WTC11 (cell line): ENCODE measurements at regions not wholly inside any gene's neighbourhood (a gene's known extent, or its start where the extent isn't known, plus 50 kb on each side); places are given as distances from the start of the nearest gene placed in this dataset.

Source experiments
- ATF2 ChIP-seq: sonication (generic); formaldehyde crosslinking; IDR thresholded peaks from 2 replicates; pipeline ENCODE4 v1.8.1; 2022; ENCODE audit warnings: low read depth, missing genetic modification reagents, borderline replicate concordance
- E2F4 ChIP-seq: sonication (generic); formaldehyde crosslinking; IDR thresholded peaks from 2 replicates; pipeline ENCODE4 v1.8.1; 2022; ENCODE audit warnings: low read depth, mild to moderate bottlenecking, moderate library complexity, missing genetic modification reagents, borderline replicate concordance
- ELF4 ChIP-seq: sonication (generic); formaldehyde crosslinking; IDR thresholded peaks from 2 replicates; pipeline ENCODE4 v1.8.1; 2022; ENCODE audit warnings: low read depth, mild to moderate bottlenecking, moderate library complexity, missing genetic modification reagents
- FOXP1 ChIP-seq: sonication (generic); formaldehyde crosslinking; IDR thresholded peaks from 2 replicates; pipeline ENCODE4 v1.8.0; 2022; ENCODE audit warnings: missing genetic modification reagents, mild to moderate bottlenecking, moderate library complexity, borderline replicate concordance
- MAX ChIP-seq: sonication (generic); formaldehyde crosslinking; IDR thresholded peaks from 2 replicates; pipeline ENCODE4 v1.8.0; 2022; ENCODE audit warnings: mild to moderate bottlenecking, missing genetic modification reagents
- SP1 ChIP-seq: sonication (generic); formaldehyde crosslinking; conservative IDR thresholded peaks from 2 replicates; pipeline ENCODE4 v1.8.1; 2022; ENCODE audit warnings: missing genetic modification reagents
- TF ChIP-seq, protein P1 (sequence below): fragments of 200-600 bp; IDR thresholded peaks from 2 replicates; pipeline ENCODE4 v1.8.0; 2022; ENCODE audit warnings: antibody characterized with exemption
- TF ChIP-seq, protein P2 (sequence below): sonication (generic); formaldehyde crosslinking; conservative IDR thresholded peaks from 2 replicates; pipeline ENCODE4 v1.8.1; 2022; ENCODE audit warnings: mild to moderate bottlenecking, missing genetic modification reagents
- TF ChIP-seq, protein P3 (sequence below): sonication (generic); formaldehyde crosslinking; IDR thresholded peaks from 2 replicates; pipeline ENCODE4 v1.8.0; 2023; ENCODE audit warnings: missing genetic modification reagents
- TF ChIP-seq, protein P4 (sequence below): sonication (generic); formaldehyde crosslinking; IDR thresholded peaks from 2 replicates; pipeline ENCODE4 v1.8.0; 2022; ENCODE audit warnings: missing genetic modification reagents
- TF ChIP-seq, protein P5 (sequence below): sonication (generic); formaldehyde crosslinking; IDR thresholded peaks from 2 replicates; pipeline ENCODE4 v1.8.1; 2022; ENCODE audit warnings: mild to moderate bottlenecking, moderate library complexity, missing genetic modification reagents

GRCh38 chr1:30328401-30329262, 394.8 kb downstream of the MATN1 start:
- TF ChIP-seq, protein P1, sequence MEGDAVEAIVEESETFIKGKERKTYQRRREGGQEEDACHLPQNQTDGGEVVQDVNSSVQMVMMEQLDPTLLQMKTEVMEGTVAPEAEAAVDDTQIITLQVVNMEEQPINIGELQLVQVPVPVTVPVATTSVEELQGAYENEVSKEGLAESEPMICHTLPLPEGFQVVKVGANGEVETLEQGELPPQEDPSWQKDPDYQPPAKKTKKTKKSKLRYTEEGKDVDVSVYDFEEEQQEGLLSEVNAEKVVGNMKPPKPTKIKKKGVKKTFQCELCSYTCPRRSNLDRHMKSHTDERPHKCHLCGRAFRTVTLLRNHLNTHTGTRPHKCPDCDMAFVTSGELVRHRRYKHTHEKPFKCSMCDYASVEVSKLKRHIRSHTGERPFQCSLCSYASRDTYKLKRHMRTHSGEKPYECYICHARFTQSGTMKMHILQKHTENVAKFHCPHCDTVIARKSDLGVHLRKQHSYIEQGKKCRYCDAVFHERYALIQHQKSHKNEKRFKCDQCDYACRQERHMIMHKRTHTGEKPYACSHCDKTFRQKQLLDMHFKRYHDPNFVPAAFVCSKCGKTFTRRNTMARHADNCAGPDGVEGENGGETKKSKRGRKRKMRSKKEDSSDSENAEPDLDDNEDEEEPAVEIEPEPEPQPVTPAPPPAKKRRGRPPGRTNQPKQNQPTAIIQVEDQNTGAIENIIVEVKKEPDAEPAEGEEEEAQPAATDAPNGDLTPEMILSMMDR = no peak
- TF ChIP-seq, protein P2, sequence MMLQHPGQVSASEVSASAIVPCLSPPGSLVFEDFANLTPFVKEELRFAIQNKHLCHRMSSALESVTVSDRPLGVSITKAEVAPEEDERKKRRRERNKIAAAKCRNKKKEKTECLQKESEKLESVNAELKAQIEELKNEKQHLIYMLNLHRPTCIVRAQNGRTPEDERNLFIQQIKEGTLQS (CRISPR knock-in tag) = no peak
- TF ChIP-seq ATF2 (CRISPR knock-in tag) (no peak), FOXP1 (CRISPR knock-in tag) (no peak), E2F4 (CRISPR knock-in tag) (no peak), MAX (CRISPR knock-in tag) (no peak), ELF4 (no peak), SP1 (no peak)
- TF ChIP-seq, protein P3, sequence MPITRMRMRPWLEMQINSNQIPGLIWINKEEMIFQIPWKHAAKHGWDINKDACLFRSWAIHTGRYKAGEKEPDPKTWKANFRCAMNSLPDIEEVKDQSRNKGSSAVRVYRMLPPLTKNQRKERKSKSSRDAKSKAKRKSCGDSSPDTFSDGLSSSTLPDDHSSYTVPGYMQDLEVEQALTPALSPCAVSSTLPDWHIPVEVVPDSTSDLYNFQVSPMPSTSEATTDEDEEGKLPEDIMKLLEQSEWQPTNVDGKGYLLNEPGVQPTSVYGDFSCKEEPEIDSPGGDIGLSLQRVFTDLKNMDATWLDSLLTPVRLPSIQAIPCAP (CRISPR knock-in tag) = no peak
- TF ChIP-seq, protein P4, sequence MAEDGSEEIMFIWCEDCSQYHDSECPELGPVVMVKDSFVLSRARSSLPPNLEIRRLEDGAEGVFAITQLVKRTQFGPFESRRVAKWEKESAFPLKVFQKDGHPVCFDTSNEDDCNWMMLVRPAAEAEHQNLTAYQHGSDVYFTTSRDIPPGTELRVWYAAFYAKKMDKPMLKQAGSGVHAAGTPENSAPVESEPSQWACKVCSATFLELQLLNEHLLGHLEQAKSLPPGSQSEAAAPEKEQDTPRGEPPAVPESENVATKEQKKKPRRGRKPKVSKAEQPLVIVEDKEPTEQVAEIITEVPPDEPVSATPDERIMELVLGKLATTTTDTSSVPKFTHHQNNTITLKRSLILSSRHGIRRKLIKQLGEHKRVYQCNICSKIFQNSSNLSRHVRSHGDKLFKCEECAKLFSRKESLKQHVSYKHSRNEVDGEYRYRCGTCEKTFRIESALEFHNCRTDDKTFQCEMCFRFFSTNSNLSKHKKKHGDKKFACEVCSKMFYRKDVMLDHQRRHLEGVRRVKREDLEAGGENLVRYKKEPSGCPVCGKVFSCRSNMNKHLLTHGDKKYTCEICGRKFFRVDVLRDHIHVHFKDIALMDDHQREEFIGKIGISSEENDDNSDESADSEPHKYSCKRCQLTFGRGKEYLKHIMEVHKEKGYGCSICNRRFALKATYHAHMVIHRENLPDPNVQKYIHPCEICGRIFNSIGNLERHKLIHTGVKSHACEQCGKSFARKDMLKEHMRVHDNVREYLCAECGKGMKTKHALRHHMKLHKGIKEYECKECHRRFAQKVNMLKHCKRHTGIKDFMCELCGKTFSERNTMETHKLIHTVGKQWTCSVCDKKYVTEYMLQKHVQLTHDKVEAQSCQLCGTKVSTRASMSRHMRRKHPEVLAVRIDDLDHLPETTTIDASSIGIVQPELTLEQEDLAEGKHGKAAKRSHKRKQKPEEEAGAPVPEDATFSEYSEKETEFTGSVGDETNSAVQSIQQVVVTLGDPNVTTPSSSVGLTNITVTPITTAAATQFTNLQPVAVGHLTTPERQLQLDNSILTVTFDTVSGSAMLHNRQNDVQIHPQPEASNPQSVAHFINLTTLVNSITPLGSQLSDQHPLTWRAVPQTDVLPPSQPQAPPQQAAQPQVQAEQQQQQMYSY (CRISPR knock-in tag) = no peak
- TF ChIP-seq, protein P5, sequence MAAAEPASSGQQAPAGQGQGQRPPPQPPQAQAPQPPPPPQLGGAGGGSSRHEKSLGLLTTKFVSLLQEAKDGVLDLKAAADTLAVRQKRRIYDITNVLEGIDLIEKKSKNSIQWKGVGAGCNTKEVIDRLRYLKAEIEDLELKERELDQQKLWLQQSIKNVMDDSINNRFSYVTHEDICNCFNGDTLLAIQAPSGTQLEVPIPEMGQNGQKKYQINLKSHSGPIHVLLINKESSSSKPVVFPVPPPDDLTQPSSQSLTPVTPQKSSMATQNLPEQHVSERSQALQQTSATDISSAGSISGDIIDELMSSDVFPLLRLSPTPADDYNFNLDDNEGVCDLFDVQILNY (CRISPR knock-in tag) = no peak
